Karpas-422 (cell line): ENCODE measurements at regions not wholly inside any gene's neighbourhood (a gene's known extent, or its start where the extent isn't known, plus 50 kb on each side); places are given as distances from the start of the nearest gene placed in this dataset.

Experiments
- DNase-seq: peaks from one replicate; pipeline ENCODE4 v3.0.0-alpha.2; 2015
- H2AFZ ChIP-seq: fragments of 200-600 bp; sonication (generic); 2 replicates; pipeline ENCODE4 v1.6.1; 2014; ENCODE audit warnings: antibody characterized with exemption, low read length, mixed read lengths
- H3K27ac ChIP-seq: fragments of 200-600 bp; sonication (generic); 2 replicates; pipeline ENCODE4 v1.5.1; 2014; ENCODE audit warnings: mild to moderate bottlenecking, low read length, moderate library complexity
- H3K27me3 ChIP-seq: fragments of 200-600 bp; sonication (generic); 2 replicates; pipeline ENCODE4 v1.6.1; 2014; ENCODE audit warnings: low read length, mixed read lengths
- H3K36me3 ChIP-seq: fragments of 200-600 bp; sonication (generic); 2 replicates; pipeline ENCODE4 v1.6.1; 2014; ENCODE audit warnings: low read length, mixed read lengths; ENCODE audit not compliant: insufficient read depth
- H3K4me1 ChIP-seq: fragments of 200-600 bp; sonication (generic); 2 replicates; pipeline ENCODE4 v1.6.1; 2014; ENCODE audit warnings: mild to moderate bottlenecking, low read length, mixed read lengths
- H3K4me2 ChIP-seq: fragments of 200-600 bp; sonication (generic); 2 replicates; pipeline ENCODE4 v1.6.1; 2014; ENCODE audit warnings: low read length, low read depth, mild to moderate bottlenecking; ENCODE audit not compliant: poor library complexity, severe bottlenecking
- H3K4me3 ChIP-seq: fragments of 200-600 bp; sonication (generic); 2 replicates; pipeline ENCODE4 v1.5.1; 2014; ENCODE audit warnings: mild to moderate bottlenecking, antibody characterized with exemption, low read length, mixed read lengths
- H3K79me2 ChIP-seq: fragments of 200-600 bp; sonication (generic); 2 replicates; pipeline ENCODE4 v1.6.1; 2014; ENCODE audit warnings: mild to moderate bottlenecking, low read length, mixed read lengths
- H3K9ac ChIP-seq: fragments of 200-600 bp; sonication (generic); 2 replicates; pipeline ENCODE4 v1.6.0; 2014; ENCODE audit warnings: low read length
- H3K9me2 ChIP-seq: fragments of 200-600 bp; sonication (generic), shearing (Covaris generic); replicated peaks from 2 replicates; pipeline ENCODE4 v1.6.0; 2014; ENCODE audit warnings: mild to moderate bottlenecking, low read length, moderate library complexity; ENCODE audit not compliant: insufficient read depth
- H3K9me3 ChIP-seq: fragments of 300-700, 200-600 bp; sonication (generic); 2 replicates; pipeline ENCODE4 v1.6.1; 2014; ENCODE audit warnings: low read length, mixed read lengths
- H4K20me1 ChIP-seq: fragments of 200-600 bp; sonication (generic); 2 replicates; pipeline ENCODE4 v1.6.1; 2014; ENCODE audit warnings: mild to moderate bottlenecking, antibody characterized with exemption, low read length, low read depth; ENCODE audit not compliant: insufficient read depth

GRCh38 chr7:15113752-15114151 lies 211.2 kb upstream of the DGKB start:
- H4K20me1 ChIP-seq = no peaks in the 10 kb centered on the region
- no peak overlapping the region for H3K9ac ChIP-seq
- H2AFZ ChIP-seq = no peak overlapping the region
- no peak for DNase-seq
- H3K9me3 ChIP-seq = peaks cover 7% of the 10 kb centered on the region
- no peak overlapping the region for H3K4me2 ChIP-seq
- no peaks in the 10 kb centered on the region for H3K4me1 ChIP-seq
- H3K4me3 ChIP-seq = no peak overlapping the region
- H3K79me2 ChIP-seq = no peaks in the 10 kb centered on the region
- no peaks in the 10 kb centered on the region for H3K36me3 ChIP-seq
- no peaks in the 10 kb centered on the region for H3K9me2 ChIP-seq
- no peaks in the 10 kb centered on the region for H3K27me3 ChIP-seq
- no peak overlapping the region for H3K27ac ChIP-seq

GRCh38 chr7:15105711-15106110 lies 203.2 kb upstream of the DGKB start:
- DNase-seq = no peak
- H3K4me3 ChIP-seq = no peak overlapping the region
- no peak overlapping the region for H3K9ac ChIP-seq
- H4K20me1 ChIP-seq = no peaks in the 10 kb centered on the region
- no peaks in the 10 kb centered on the region for H3K79me2 ChIP-seq
- no peak overlapping the region for H3K27ac ChIP-seq
- H2AFZ ChIP-seq = no peak overlapping the region
- H3K27me3 ChIP-seq = no peaks in the 10 kb centered on the region
- H3K36me3 ChIP-seq = no peaks in the 10 kb centered on the region
- peaks cover 3% of the 10 kb centered on the region for H3K9me3 ChIP-seq
- no peaks in the 10 kb centered on the region for H3K9me2 ChIP-seq
- H3K4me1 ChIP-seq = no peaks in the 10 kb centered on the region
- no peak overlapping the region for H3K4me2 ChIP-seq

GRCh38 chr7:15104411-15105092 lies 202.0 kb upstream of the DGKB start:
- H3K4me2 ChIP-seq = no peak overlapping the region
- no peak overlapping the region for H3K27ac ChIP-seq
- no peak for DNase-seq
- H3K4me1 ChIP-seq = no peaks in the 10 kb centered on the region
- no peaks in the 10 kb centered on the region for H4K20me1 ChIP-seq
- H3K4me3 ChIP-seq = no peak overlapping the region
- H2AFZ ChIP-seq = no peak overlapping the region
- no peaks in the 10 kb centered on the region for H3K79me2 ChIP-seq
- no peak overlapping the region for H3K9ac ChIP-seq
- no peaks in the 10 kb centered on the region for H3K9me2 ChIP-seq
- peaks cover 3% of the 10 kb centered on the region for H3K9me3 ChIP-seq
- no peaks in the 10 kb centered on the region for H3K36me3 ChIP-seq
- no peaks in the 10 kb centered on the region for H3K27me3 ChIP-seq

GRCh38 chr7:15099074-15099473 lies 196.5 kb upstream of the DGKB start:
- Histone ChIP-seq H3K27ac (no peak overlapping the region), H4K20me1 (no peaks in the 10 kb centered on the region), H3K9ac (no peak overlapping the region), H3K9me2 (0 out of 2 replicates have a peak, but pooled peaks cover 4% of the 10 kb centered on the region), H3K79me2 (no peaks in the 10 kb centered on the region), H3K27me3 (no peaks in the 10 kb centered on the region), H2AFZ (no peak overlapping the region), H3K4me1 (no peaks in the 10 kb centered on the region), H3K4me2 (no peak overlapping the region), H3K4me3 (no peak overlapping the region), H3K9me3 (peaks cover 3% of the 10 kb centered on the region; the same call in 1 of the 2 replicates), H3K36me3 (no peaks in the 10 kb centered on the region)
- DNase-seq = no peak

- Histone ChIP-seq H4K20me1 (no peaks in the 10 kb centered on the region), H3K9ac (no peak overlapping the region), H3K27ac (no peak overlapping the region), H3K4me1 (no peaks in the 10 kb centered on the region), H3K4me2 (no peak overlapping the region), H3K9me2 (0 out of 2 replicates have a peak, but pooled peaks cover 4% of the 10 kb centered on the region), H3K4me3 (no peak overlapping the region), H3K27me3 (no peaks in the 10 kb centered on the region), H3K9me3 (peaks cover 3% of the 10 kb centered on the region; the same call in 1 of the 2 replicates), H3K36me3 (no peaks in the 10 kb centered on the region), H2AFZ (no peak overlapping the region), H3K79me2 (no peaks in the 10 kb centered on the region)
- no peak for DNase-seq
Measured at GRCh38 chr7:15096853-15097252, 194.3 kb upstream of the DGKB start.

GRCh38 chr7:15094989-15095388 lies 192.4 kb upstream of the DGKB start:
- Histone ChIP-seq H3K9me3 (no peaks in the 10 kb centered on the region), H3K79me2 (no peaks in the 10 kb centered on the region), H3K9me2 (0 out of 2 replicates have a peak, but pooled peaks cover 4% of the 10 kb centered on the region), H3K4me3 (no peak overlapping the region), H3K36me3 (no peaks in the 10 kb centered on the region), H2AFZ (no peak overlapping the region), H3K27ac (no peak overlapping the region), H3K4me1 (no peaks in the 10 kb centered on the region), H3K27me3 (no peaks in the 10 kb centered on the region), H3K4me2 (no peak overlapping the region), H3K9ac (no peak overlapping the region), H4K20me1 (no peaks in the 10 kb centered on the region)
- no peak for DNase-seq

GRCh38 chr7:15087771-15088170 lies 185.2 kb upstream of the DGKB start:
- Histone ChIP-seq H3K79me2 (no peaks in the 10 kb centered on the region), H3K27me3 (no peaks in the 10 kb centered on the region), H3K4me3 (no peak overlapping the region), H3K9me2 (0 out of 2 replicates have a peak, but pooled peaks cover 3% of the 10 kb centered on the region), H3K27ac (no peak overlapping the region), H3K4me1 (no peaks in the 10 kb centered on the region), H3K36me3 (no peaks in the 10 kb centered on the region), H4K20me1 (no peaks in the 10 kb centered on the region), H3K9ac (no peak overlapping the region), H2AFZ (no peak overlapping the region), H3K9me3 (no peaks in the 10 kb centered on the region), H3K4me2 (no peak overlapping the region)
- DNase-seq = no peak

GRCh38 chr7:15086862-15087261 lies 184.3 kb upstream of the DGKB start:
- DNase-seq = no peak
- Histone ChIP-seq H3K4me1 (no peaks in the 10 kb centered on the region), H3K4me2 (no peak overlapping the region), H2AFZ (no peak overlapping the region), H3K9me2 (0 out of 2 replicates have a peak, but pooled peaks cover 3% of the 10 kb centered on the region), H3K9me3 (no peaks in the 10 kb centered on the region), H3K36me3 (no peaks in the 10 kb centered on the region), H3K9ac (no peak overlapping the region), H3K27me3 (no peaks in the 10 kb centered on the region), H4K20me1 (no peaks in the 10 kb centered on the region), H3K27ac (no peak overlapping the region), H3K79me2 (no peaks in the 10 kb centered on the region), H3K4me3 (no peak overlapping the region)
